ENCODE measurements at regions not wholly inside any gene's neighbourhood (a gene's known extent, or its start where the extent isn't known, plus 50 kb on each side); places are given as distances from the start of the nearest gene placed in this dataset.

DNA sequence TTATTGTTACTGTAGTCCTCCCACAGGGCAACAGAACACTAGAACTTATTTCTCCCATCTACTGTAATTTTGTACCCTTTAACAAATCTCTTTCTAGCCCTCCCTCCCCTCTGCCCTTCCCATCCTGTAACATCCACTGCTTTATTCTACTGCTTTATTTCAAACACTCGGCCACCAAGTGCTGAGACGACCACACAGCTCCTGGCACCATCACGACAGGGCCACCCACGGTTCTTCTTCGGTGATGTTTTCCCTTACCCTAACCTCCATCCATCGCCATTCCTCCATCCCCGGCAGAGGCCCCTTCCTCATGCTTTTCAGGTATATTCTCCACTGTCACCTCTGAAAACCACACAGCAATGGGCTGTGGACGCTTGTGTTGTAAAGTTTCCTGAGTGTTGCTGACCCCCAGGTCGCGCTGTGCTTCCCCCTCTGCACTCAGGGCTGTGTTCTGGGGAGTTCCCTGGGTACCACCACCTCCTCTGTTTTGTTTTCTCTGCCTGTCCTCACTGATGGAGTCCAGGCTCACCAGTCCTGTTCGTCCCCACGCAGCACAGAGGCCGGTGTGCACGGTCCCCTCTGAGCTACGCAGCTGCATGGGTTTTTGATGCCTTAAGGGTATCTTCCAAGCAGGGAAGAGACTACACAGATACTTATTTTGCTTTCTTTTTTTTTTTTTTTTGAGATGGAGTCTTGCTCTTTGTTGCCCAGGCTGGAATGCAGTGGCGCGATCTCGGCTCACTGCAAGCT, 207.2 kb upstream of the TMEM132C start:
- ChIA-PET CTCF (no interaction called here), POLR2A (no interaction called here)
- Mint-ChIP-seq H3K4me1 (no peaks in the 10 kb centered on the region), H3K27ac (no peak overlapping the region), H3K36me3 (ENCODE audit: low read depth) (no peaks in the 10 kb centered on the region), H3K27me3 (no peaks in the 10 kb centered on the region), H3K4me3 (no peak overlapping the region), H3K9me3 (peaks cover 2% of the 10 kb centered on the region)
- TF ChIP-seq, protein P1, sequence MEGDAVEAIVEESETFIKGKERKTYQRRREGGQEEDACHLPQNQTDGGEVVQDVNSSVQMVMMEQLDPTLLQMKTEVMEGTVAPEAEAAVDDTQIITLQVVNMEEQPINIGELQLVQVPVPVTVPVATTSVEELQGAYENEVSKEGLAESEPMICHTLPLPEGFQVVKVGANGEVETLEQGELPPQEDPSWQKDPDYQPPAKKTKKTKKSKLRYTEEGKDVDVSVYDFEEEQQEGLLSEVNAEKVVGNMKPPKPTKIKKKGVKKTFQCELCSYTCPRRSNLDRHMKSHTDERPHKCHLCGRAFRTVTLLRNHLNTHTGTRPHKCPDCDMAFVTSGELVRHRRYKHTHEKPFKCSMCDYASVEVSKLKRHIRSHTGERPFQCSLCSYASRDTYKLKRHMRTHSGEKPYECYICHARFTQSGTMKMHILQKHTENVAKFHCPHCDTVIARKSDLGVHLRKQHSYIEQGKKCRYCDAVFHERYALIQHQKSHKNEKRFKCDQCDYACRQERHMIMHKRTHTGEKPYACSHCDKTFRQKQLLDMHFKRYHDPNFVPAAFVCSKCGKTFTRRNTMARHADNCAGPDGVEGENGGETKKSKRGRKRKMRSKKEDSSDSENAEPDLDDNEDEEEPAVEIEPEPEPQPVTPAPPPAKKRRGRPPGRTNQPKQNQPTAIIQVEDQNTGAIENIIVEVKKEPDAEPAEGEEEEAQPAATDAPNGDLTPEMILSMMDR (IDR thresholded peaks at IDR 0.05), result no peak
- intact Hi-C loops (cut with micrococcal nuclease), result no loop called here
- no peak for ATAC-seq (ENCODE audit: low read depth)
- DNase-seq, result no peak

DNA sequence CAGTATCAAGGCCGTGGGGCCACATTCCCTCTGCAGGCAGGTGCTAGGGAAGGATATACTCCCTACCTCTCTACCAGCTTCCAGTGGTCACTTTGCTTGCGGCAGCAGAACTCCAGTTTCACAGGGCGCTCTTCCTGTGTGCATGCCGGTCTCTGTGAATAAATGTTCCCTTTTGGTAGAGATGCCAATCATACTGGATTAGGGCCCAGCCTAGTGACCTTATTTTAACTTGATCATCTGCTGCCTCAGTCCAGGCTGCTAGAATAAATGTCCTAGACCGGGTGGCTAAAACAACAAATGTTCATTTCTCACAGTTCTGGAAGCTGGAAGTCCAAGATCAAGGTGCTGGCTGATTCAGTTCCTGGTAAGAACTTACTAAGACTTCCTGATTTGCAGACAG, 198.8 kb upstream of the TMEM132C start:
- intact Hi-C loops (cut with micrococcal nuclease), result no loop called here
- TF ChIP-seq, protein P1 (IDR thresholded peaks at IDR 0.05), result no peak
- POLR2A ChIA-PET, result no interaction called here

DNA sequence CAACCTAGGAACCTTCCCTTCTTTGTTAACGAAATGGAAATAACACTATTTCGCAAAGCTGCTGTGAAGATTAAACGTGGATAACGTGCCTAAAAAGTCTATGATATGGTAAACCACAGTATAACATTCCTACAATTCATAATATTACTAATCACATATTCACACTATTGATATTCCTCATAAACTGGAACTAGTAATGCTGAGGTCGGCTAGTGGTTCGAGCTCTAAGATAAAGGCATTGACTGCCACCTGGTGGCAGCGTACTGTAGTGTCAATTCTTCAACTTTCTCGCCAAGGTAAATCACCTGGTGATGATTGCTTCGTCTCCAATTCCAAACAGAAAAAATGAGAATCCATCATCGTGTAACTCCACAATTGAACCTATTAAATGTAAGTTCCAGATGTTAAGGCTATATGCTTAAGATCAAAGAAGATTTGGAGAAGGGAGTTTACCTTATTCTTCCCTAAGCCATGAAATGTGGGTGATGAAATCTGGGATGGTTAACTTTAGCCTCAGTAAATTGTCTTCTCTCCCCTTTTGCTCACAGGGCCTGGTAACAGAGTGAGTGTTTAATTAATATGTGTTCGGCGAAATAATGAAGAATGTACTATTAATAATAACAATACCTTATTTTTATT, 197.5 kb upstream of the TMEM132C start:
- TF ChIP-seq, protein P1 (IDR thresholded peaks at IDR 0.05), result no peak
- ATAC-seq (ENCODE audit: low read depth) (no peak), DNase-seq (no peak)
- H3K36me3 Mint-ChIP-seq (ENCODE audit: low read depth), result no peaks in the 10 kb centered on the region
- peaks cover 4% of the 10 kb centered on the region for H3K9me3 Mint-ChIP-seq
- no peak overlapping the region for H3K4me3 Mint-ChIP-seq
- CTCF ChIA-PET, result no interaction called here
- POLR2A ChIA-PET, result no interaction called here
- intact Hi-C loops (cut with micrococcal nuclease), result no loop called here
- no peaks in the 10 kb centered on the region for H3K4me1 Mint-ChIP-seq
- H3K27me3 Mint-ChIP-seq, result no peaks in the 10 kb centered on the region
- no peak overlapping the region for H3K27ac Mint-ChIP-seq

More for the DNA sequence above, 198.8 kb upstream of the TMEM132C start:
- no peaks in the 10 kb centered on the region for H3K27me3 Mint-ChIP-seq
- peaks cover 2% of the 10 kb centered on the region for H3K9me3 Mint-ChIP-seq
- DNase-seq (no peak), ATAC-seq (ENCODE audit: low read depth) (no peak)
- H3K4me3 Mint-ChIP-seq, result no peak overlapping the region
- H3K36me3 Mint-ChIP-seq (ENCODE audit: low read depth), result no peaks in the 10 kb centered on the region
- no peaks in the 10 kb centered on the region for H3K4me1 Mint-ChIP-seq
- no peak overlapping the region for H3K27ac Mint-ChIP-seq
- CTCF ChIA-PET, result no interaction called here

DNA sequence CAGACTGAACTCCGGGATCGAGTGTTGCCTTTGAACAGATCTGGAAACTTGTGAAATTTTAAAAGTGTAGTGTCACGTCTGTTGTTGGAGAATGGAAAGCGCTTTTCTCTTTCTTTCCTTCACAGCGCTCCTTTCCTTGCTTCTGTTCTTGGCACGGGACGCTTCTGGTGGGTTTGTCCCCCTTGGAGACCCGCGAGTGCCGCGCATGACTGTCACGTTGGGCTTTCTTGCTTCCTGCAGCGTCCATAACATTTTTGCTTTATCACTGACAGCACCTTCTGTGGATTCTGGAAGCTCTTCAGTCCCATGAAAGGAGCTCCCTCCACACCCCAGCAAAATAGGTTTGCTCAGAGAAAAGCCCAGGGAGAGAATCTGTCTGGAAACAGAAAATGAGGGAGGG, 193.0 kb upstream of the TMEM132C start:
- ChIA-PET CTCF (no interaction called here), POLR2A (no interaction called here)
- no peaks in the 10 kb centered on the region for H3K27me3 Mint-ChIP-seq
- no peak overlapping the region for H3K27ac Mint-ChIP-seq
- DNase-seq, result no peak
- H3K4me3 Mint-ChIP-seq, result no peak overlapping the region
- ATAC-seq (ENCODE audit: low read depth), result no peak
- no peaks in the 10 kb centered on the region for H3K4me1 Mint-ChIP-seq
- peaks cover 13% of the 10 kb centered on the region for H3K9me3 Mint-ChIP-seq
- H3K36me3 Mint-ChIP-seq (ENCODE audit: low read depth), result no peaks in the 10 kb centered on the region
- intact Hi-C loops (cut with micrococcal nuclease), result no loop called here
- TF ChIP-seq, protein P1 (IDR thresholded peaks at IDR 0.05), result no peak

DNA sequence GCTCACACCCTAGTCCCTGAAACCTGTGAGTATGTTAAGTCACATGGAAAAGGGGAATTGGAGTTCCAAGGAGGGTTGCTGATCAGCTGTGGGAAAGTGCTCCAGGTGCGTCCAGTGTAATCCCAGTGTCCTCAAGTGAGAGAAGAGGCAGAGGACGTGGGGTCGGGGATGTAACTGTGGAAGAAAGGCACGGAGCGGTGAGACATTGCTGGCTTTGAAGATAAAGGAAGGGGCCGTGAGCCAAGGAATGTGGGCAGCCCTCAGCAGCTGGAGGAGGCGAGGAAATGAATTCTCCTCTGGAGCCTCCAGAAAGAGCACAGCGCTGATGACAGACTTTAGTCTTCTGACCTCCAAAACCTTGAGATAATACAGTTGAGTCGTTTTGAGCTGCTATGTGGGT, 191.6 kb upstream of the TMEM132C start:
- Mint-ChIP-seq H3K27me3 (no peaks in the 10 kb centered on the region), H3K4me1 (no peaks in the 10 kb centered on the region), H3K4me3 (no peak overlapping the region), H3K36me3 (ENCODE audit: low read depth) (no peaks in the 10 kb centered on the region), H3K9me3 (peaks cover 11% of the 10 kb centered on the region), H3K27ac (no peak overlapping the region)
- POLR2A ChIA-PET, result no interaction called here
- intact Hi-C loops (cut with micrococcal nuclease), result no loop called here
- TF ChIP-seq, protein P1 (IDR thresholded peaks at IDR 0.05), result no peak
- ATAC-seq (ENCODE audit: low read depth) (no peak), DNase-seq (no peak)
- CTCF ChIA-PET, result no interaction called here

Measured in activated B cell treated with CpG ODN at 0.5 μM for 24 hours (primary cell).